Thyroid gland (tissue), 4 donors: ENCODE measurements at regions not wholly inside any gene's neighbourhood (a gene's known extent, or its start where the extent isn't known, plus 50 kb on each side); places are given as distances from the start of the nearest gene placed in this dataset.
"Not testable (repeated sequence)": the region's sequence is repeated elsewhere in the genome, so short reads cannot be mapped to it uniquely, and the experiment has no call there.

ENCODE experiments used
- DNase-seq, 2 donors: peaks; one replicate each; pipeline ENCODE4 v3.0.0-alpha.2; 2019
- H3K27ac ChIP-seq, 3 donors: fragments of 200-600 bp; sonication (generic); 1 replicate in 2 of 3; 2 replicates in 1 of 3; pipeline ENCODE4 v1.5.1; 2016 to 2019; ENCODE audit warnings: mild to moderate bottlenecking in 1 of 3, moderate library complexity in 1 of 3
- H3K27me3 ChIP-seq: fragments of 200-600 bp; sonication (generic); one replicate; pipeline ENCODE4 v1.5.1; 2019
- H3K36me3 ChIP-seq, 2 donors: fragments of 200-600 bp; sonication (generic); one replicate each; pipeline ENCODE4 v1.5.1; 2016 to 2019
- H3K4me1 ChIP-seq, 2 donors: fragments of 200-600 bp; sonication (generic); one replicate each; pipeline ENCODE4 v1.5.1; 2017 to 2019
- H3K4me3 ChIP-seq, 3 donors: fragments of 200-600 bp; sonication (generic); replicated peaks in 1 of 3; 1 replicate in 2 of 3; 2 replicates in 1 of 3; pipeline ENCODE4 v1.5.1; 2016; ENCODE audit warnings: mild to moderate bottlenecking in 1 of 3
- H3K9me3 ChIP-seq: fragments of 200-600 bp; sonication (generic); one replicate; pipeline ENCODE4 v1.5.1; 2017
- POLR2A ChIP-seq, 2 donors: fragments of 450-650 bp; IDR thresholded peaks; one replicate each; pipeline ENCODE4 v1.6.1; 2017; ENCODE audit warnings: antibody characterized with exemption in 2 of 2, mild to moderate bottlenecking in 2 of 2, moderate library complexity in 1 of 2
- WGBS, 2 donors: methylation state at CpG; one replicate each; pipeline ENCODE4 v1.1.5; 2017; 5-methylcytosine and 5-hydroxymethylcytosine counted together
- intact Hi-C: fragments of 100-400 bp; cut with DNase I; formaldehyde crosslinking; loops from one replicate; pipeline ENCODE4 v1.15.1; 2023
- TF ChIP-seq, protein P1 (sequence below), 6 experiments: fragments of 200-600 bp in 3 of 6; fragments of 450-650 bp in 3 of 6; sonication (generic) in 3 of 6; IDR thresholded peaks; one replicate each; pipeline ENCODE4 v1.5.1; 2016 to 2019; ENCODE audit warnings: antibody characterized with exemption in 6 of 6, mild to moderate bottlenecking in 2 of 6, inconsistent platforms in 1 of 6, moderate library complexity in 1 of 6

DNA sequence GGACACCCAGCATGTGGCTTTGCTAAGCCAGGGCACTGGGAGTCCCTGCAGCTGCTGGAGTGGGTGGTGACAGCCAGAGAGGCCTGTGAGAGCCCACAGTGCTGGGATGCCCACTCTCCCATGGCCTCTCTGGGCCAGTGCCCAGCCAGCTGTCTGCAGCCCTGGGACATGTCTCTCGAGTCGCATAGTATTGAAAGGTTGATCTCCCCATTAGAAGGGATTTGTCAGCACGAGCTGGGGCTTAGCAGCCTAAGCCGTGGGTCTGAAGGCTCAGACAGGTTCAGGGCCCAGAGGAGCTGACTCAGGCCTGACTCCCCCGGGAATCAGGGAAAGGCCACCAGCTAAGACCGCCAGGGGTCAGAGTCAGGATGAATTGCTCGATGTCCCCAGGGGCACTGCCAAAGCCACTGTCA, 53.5 kb downstream of the FOXD2 start:
- Histone ChIP-seq H3K27ac (no peak overlapping the region), H3K9me3 (no peaks in the 10 kb centered on the region), H3K36me3 (no peaks in the 10 kb centered on the region), H3K4me3 (no peak overlapping the region), H3K4me1 (no peaks in the 10 kb centered on the region), H3K27me3 (no peaks in the 10 kb centered on the region)
- DNase-seq, result no peak
- WGBS, 2 donors, result 47% methylated on average over 7 of the region's 7 CpGs; no CpG with 5 or more reads in 1 of the 2 donors
- intact Hi-C loops, result no loop called here
- TF ChIP-seq POLR2A (IDR thresholded peaks at IDR 0.05), result no peak
- TF ChIP-seq, protein P1, sequence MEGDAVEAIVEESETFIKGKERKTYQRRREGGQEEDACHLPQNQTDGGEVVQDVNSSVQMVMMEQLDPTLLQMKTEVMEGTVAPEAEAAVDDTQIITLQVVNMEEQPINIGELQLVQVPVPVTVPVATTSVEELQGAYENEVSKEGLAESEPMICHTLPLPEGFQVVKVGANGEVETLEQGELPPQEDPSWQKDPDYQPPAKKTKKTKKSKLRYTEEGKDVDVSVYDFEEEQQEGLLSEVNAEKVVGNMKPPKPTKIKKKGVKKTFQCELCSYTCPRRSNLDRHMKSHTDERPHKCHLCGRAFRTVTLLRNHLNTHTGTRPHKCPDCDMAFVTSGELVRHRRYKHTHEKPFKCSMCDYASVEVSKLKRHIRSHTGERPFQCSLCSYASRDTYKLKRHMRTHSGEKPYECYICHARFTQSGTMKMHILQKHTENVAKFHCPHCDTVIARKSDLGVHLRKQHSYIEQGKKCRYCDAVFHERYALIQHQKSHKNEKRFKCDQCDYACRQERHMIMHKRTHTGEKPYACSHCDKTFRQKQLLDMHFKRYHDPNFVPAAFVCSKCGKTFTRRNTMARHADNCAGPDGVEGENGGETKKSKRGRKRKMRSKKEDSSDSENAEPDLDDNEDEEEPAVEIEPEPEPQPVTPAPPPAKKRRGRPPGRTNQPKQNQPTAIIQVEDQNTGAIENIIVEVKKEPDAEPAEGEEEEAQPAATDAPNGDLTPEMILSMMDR (IDR thresholded peaks at IDR 0.05), result no peak

DNA sequence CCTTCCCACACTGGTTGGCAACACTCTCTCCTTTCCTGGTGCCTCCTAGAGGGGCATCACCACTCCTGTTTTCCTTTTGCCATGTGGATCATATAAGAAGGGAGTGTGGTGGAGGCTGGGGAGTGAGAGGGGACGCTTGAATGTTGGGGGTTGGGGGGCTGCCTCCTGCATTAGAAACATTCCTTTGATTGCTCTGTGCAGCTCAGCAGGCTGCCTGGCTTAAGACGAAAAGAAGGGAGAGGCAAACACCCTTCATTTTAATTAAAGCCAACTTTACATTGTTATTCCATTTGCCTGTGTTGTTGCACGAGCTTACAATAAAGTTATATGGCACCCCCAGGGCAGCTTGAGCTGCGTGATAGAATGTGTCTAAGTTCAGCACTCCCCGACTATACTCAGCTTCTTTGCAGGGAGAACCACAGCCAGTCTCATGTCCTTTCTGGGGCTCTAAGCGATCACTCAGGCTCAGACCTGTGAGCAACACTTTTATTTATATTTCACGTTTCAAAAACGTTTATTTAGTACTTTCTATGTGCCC, 57.4 kb downstream of the FOXD2 start:
- Histone ChIP-seq H3K4me1 (no peaks in the 10 kb centered on the region), H3K27ac (no peak overlapping the region), H3K9me3 (no peaks in the 10 kb centered on the region), H3K36me3 (no peaks in the 10 kb centered on the region), H3K4me3 (no peak overlapping the region), H3K27me3 (no peaks in the 10 kb centered on the region)
- TF ChIP-seq POLR2A (IDR thresholded peaks at IDR 0.05), result no peak
- TF ChIP-seq, protein P1 (IDR thresholded peaks at IDR 0.05), result no peak
- intact Hi-C loops, result no loop called here
- no peak for DNase-seq
- 27% methylated on average over 8 of the region's 8 CpGs for WGBS, 2 donors

DNA sequence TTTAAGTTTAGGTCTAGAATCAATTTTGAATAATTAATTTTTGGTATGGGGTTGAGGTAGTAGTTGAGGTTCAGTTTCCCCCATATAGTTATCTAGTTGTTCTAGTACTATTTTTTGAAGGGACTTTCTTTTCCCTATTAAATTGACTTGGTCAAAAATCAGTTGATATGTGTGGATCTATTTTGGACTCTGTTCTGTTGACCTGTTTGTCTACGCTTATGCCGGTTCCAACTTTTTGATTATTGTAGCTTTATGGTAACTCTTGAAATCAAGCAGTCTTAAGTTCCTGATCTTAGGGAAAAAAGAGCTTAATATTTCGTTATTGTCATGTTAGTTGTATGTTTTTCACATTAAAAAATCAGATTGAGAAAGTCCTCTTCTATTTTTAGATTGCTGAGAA, 60.7 kb downstream of the FOXD2 start:
- no peak for DNase-seq
- intact Hi-C loops, result no loop called here
- Histone ChIP-seq H3K27ac (no peak overlapping the region), H3K27me3 (no peaks in the 10 kb centered on the region), H3K9me3 (no peaks in the 10 kb centered on the region), H3K4me3 (no peak overlapping the region), H3K36me3 (no peaks in the 10 kb centered on the region), H3K4me1 (no peaks in the 10 kb centered on the region)
- 64 to 65% methylated on average over 3 of the region's 3 CpGs for WGBS, 2 donors
- TF ChIP-seq, protein P1 (IDR thresholded peaks at IDR 0.05), result no peak
- no peak for TF ChIP-seq POLR2A (IDR thresholded peaks at IDR 0.05)

DNA sequence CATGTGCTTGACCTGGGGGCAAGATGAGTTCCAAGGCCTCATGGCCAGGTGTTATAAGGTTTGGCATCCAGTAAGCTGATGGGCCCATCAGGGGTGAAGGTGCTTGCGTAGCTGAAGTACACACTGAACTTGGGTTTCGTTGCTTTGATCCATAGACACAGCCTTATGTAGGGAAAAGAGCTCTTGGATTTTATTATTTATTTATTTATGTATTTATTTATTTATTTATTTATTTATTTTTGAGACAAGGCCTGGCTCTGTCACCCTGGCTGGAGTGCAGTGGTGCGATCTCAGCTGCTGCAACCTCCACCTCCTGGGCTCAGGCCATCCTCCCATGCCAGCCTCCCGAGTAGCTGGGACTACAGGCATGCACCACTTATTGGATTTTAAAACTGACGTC, 63.2 kb downstream of the FOXD2 start:
- H3K4me1 ChIP-seq, result no peaks in the 10 kb centered on the region
- intact Hi-C loops, result no loop called here
- no peaks in the 10 kb centered on the region for H3K9me3 ChIP-seq
- 96 to 97% methylated on average over 5 of the region's 5 CpGs for whole genome bisulfite sequencing, 2 donors
- no peak overlapping the region for H3K27ac ChIP-seq
- no peak for TF ChIP-seq POLR2A (IDR thresholded peaks at IDR 0.05)
- TF ChIP-seq, protein P1 (IDR thresholded peaks at IDR 0.05), result no peak
- no peak overlapping the region for H3K4me3 ChIP-seq
- no peaks in the 10 kb centered on the region for H3K27me3 ChIP-seq
- no peaks in the 10 kb centered on the region for H3K36me3 ChIP-seq
- DNase-seq, result no peak

DNA sequence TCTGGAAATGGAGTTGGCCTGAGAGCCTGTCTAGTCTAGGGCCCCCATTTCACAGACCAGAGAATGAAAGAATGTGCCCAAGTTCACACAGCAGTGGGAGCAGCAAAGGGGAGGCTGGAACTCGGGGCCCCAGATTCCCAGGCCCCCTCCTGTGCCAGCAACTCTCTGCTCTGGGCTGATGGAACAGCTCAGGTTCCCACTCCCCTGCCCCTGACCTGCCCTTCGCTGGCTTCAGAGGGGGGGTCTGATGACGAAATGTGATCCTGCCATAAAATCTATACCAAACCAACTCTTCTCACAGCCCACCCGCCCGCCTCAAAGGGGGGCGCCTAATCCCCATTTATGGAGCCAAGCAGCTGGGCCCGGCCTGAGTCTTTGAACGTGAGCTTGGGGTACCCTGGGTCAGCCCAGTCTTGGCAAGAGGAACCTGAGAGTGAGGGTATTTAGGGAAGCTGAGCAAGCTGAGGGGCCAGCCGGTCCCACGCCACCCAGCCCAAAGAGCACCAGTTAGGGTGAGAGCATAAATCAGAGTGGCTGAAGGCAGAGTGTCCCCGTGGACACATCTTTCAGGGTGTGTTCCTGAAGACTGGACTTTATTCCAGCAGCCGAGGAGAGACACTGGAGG, 65.0 kb downstream of the FOXD2 start:
- Histone ChIP-seq H3K27me3 (peaks cover 10% of the 10 kb centered on the region), H3K9me3 (no peaks in the 10 kb centered on the region), H3K4me1 (no peaks in the 10 kb centered on the region), H3K27ac (no peak overlapping the region), H3K36me3 (no peaks in the 10 kb centered on the region), H3K4me3 (no peak overlapping the region)
- TF ChIP-seq, protein P1 (IDR thresholded peaks at IDR 0.05), result no peak
- TF ChIP-seq POLR2A (IDR thresholded peaks at IDR 0.05), result no peak
- intact Hi-C loops, result no loop called here
- WGBS, 2 donors, result 79 to 84% methylated on average over 8 to 12 of the region's 12 CpGs
- no peak for DNase-seq

DNA sequence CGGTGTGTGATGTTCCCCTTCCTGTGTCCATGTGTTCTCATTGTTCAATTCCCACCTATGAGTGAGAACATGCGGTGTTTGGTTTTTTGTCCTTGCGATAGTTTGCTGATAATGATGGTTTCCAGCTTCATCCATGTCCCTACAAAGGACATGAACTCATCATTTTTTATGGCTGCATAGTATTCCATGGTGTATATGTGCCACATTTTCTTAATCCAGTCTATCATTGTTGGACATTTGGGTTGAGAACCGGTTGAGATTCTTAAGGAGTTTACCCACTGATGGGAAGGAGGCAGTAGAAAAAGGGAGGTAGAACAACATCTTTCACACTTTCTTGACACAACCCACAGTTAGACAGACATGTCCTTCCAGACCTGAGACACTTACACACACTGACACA, 67.0 kb downstream of the FOXD2 start:
- H3K4me3 ChIP-seq, H3K27ac ChIP-seq, DNase-seq, H3K4me1 ChIP-seq, H3K36me3 ChIP-seq, intact Hi-C loops, H3K9me3 ChIP-seq: not testable (repeated sequence)
- WGBS, 2 donors, result 92 to 95% methylated on average over 2 to 3 of the region's 4 CpGs
- peaks cover 12% of the 10 kb centered on the region for H3K27me3 ChIP-seq
